Ovary (tissue), 7 donors: ENCODE measurements at regions not wholly inside any gene's neighbourhood (a gene's known extent, or its start where the extent isn't known, plus 50 kb on each side); places are given as distances from the start of the nearest gene placed in this dataset.
"Not testable (repeated sequence)": the region's sequence is repeated elsewhere in the genome, so short reads cannot be mapped to it uniquely, and the experiment has no call there.

ENCODE experiments used
- DNase-seq, 5 donors: peaks; one replicate each; pipeline ENCODE4 v3.0.0-alpha.2; 2019 to 2020
- H3K27ac ChIP-seq, 2 donors: fragments of 200-600 bp; one replicate each; pipeline versions ENCODE4 v1.5.1 to v1.8.0; 2019 to 2022
- H3K27me3 ChIP-seq: fragments of 200-600 bp; one replicate; pipeline ENCODE4 v1.8.0; 2022
- H3K36me3 ChIP-seq: fragments of 200-600 bp; sonication (generic); one replicate; pipeline ENCODE4 v1.5.1; 2019
- H3K4me1 ChIP-seq: one replicate; pipeline ENCODE4 v1.8.1; 2013; ENCODE audit warnings: mild to moderate bottlenecking, moderate library complexity; ENCODE audit not compliant: insufficient read depth
- H3K4me3 ChIP-seq: fragments of 200-600 bp; sonication (generic); one replicate; pipeline ENCODE4 v1.5.1; 2017
- H3K9me3 ChIP-seq, 2 donors: fragments of 200-600 bp in 1 of 2; sonication (generic) in 1 of 2; one replicate each; pipeline versions ENCODE4 v1.5.1 to v1.8.1; 2013 to 2019; ENCODE audit warnings: mild to moderate bottlenecking in 1 of 2, moderate library complexity in 1 of 2
- EP300 ChIP-seq: sonication (generic); formaldehyde crosslinking; IDR thresholded peaks from one replicate; pipeline ENCODE4 v1.6.1; 2017; ENCODE audit warnings: antibody characterized with exemption
- POLR2A ChIP-seq: fragments of 450-650 bp; IDR thresholded peaks from one replicate; pipeline ENCODE4 v1.6.1; 2017; ENCODE audit warnings: antibody characterized with exemption, mild to moderate bottlenecking, moderate library complexity
- WGBS, 3 donors: extraction: QIAGEN DNeasy Blood & Tissue Kit in 1 of 3; methylation state at CpG; one replicate each; pipeline versions ENCODE4 v1.1.5 to v1.1.7; 2013 to 2017; 5-methylcytosine and 5-hydroxymethylcytosine counted together
- intact Hi-C, 4 donors: fragments of 100-400 bp; cut with DNase I; formaldehyde crosslinking; loops; one replicate each; pipeline versions ENCODE4 v1.11.0 to v1.15.1; 2022 to 2023
- TF ChIP-seq, protein P1 (sequence below), 3 donors: fragments of 450-650 bp in 2 of 3; fragments of 200-600 bp in 1 of 3; IDR thresholded peaks; one replicate each; pipeline versions ENCODE4 v1.5.1 to v1.8.0; 2016 to 2022; ENCODE audit warnings: antibody characterized with exemption in 3 of 3, mild to moderate bottlenecking in 1 of 3
- donor health status: DM: no; HTN: no; CAD: no; lungs with moderate emphysema.
- donor health status: DM: no; HTN: no; CAD: no.
- donor health status: Bipolar disorder and iron deficiency.
- donor health status: DM: no; HTN: no; CAD: no.
- donor health status: DM: yes; HTN: yes; CAD: no.

DNA sequence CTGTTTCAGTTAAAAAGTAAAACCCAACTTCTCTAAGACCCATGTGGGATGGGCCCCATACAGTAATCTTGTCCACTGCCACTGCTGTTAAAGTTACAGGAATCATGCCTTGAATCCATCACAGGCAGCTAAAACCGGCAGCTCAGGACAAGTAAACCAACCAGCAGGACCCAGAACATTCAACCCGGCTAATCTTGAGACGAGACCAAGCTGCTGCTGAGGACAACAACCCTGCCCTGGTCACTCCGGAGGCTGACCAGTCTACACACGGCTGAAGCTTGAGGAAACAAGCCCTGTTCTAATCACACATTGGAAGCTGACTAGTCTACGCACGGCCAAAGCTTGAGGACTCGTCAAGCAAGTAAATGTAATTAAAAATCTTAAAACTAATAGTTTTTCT is 105.2 kb upstream of the ZNF492 start:
- no peaks in the 10 kb centered on the region for H3K9me3 ChIP-seq
- H3K4me3 ChIP-seq = no peak overlapping the region
- intact Hi-C loops = no loop called here
- H3K27me3 ChIP-seq = no peaks in the 10 kb centered on the region
- TF ChIP-seq, protein P1, sequence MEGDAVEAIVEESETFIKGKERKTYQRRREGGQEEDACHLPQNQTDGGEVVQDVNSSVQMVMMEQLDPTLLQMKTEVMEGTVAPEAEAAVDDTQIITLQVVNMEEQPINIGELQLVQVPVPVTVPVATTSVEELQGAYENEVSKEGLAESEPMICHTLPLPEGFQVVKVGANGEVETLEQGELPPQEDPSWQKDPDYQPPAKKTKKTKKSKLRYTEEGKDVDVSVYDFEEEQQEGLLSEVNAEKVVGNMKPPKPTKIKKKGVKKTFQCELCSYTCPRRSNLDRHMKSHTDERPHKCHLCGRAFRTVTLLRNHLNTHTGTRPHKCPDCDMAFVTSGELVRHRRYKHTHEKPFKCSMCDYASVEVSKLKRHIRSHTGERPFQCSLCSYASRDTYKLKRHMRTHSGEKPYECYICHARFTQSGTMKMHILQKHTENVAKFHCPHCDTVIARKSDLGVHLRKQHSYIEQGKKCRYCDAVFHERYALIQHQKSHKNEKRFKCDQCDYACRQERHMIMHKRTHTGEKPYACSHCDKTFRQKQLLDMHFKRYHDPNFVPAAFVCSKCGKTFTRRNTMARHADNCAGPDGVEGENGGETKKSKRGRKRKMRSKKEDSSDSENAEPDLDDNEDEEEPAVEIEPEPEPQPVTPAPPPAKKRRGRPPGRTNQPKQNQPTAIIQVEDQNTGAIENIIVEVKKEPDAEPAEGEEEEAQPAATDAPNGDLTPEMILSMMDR (IDR thresholded peaks at IDR 0.05) = no peak
- H3K27ac ChIP-seq = peak overlapping the region; percentile 79 to 94
- DNase-seq = peak; percentile 44 to 58 (median 55)
- peaks cover 2% of the 10 kb centered on the region for H3K4me1 ChIP-seq
- no peaks in the 10 kb centered on the region for H3K36me3 ChIP-seq
- 15 to 35% (median 21%) methylated on average over 8 of the region's 8 CpGs for WGBS, 3 donors

DNA sequence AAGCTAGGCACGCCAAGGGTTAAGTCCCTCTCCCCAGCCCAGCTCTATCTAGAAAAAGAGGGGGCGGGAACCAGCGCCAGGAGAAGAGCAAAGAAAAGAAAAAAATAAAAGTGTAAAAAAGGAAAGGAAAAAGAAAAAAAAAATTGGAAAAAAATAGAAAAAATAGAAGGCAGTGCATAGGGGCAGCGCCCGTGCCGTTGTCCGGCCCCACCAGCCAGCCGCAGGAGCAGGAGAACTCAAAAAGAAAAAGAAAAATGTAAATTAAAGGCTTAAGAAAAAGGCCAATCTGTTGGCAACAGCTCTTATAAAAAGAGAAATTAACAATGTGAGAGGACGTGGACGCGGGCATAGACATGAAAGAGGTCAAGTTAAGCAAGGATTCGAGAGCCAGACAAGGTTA is 105.4 kb upstream of the ZNF98 start:
- Histone ChIP-seq H3K4me3 (no peak overlapping the region), H3K4me1 (peaks cover 2% of the 10 kb centered on the region), H3K9me3 (no peaks in the 10 kb centered on the region), H3K27ac (peak overlapping the region; percentile 59 to 94), H3K27me3 (no peaks in the 10 kb centered on the region), H3K36me3 (no peaks in the 10 kb centered on the region)
- intact Hi-C loops = no loop called here
- DNase-seq = peak in 3 of 5 donors; percentile 39 to 49 (median 47)
- TF ChIP-seq, protein P1 (IDR thresholded peaks at IDR 0.05) = no peak
- TF ChIP-seq POLR2A = no peak
- no peak for TF ChIP-seq EP300
- 7 to 18% (median 11%) methylated on average over 12 of the region's 12 CpGs for WGBS, 3 donors

DNA sequence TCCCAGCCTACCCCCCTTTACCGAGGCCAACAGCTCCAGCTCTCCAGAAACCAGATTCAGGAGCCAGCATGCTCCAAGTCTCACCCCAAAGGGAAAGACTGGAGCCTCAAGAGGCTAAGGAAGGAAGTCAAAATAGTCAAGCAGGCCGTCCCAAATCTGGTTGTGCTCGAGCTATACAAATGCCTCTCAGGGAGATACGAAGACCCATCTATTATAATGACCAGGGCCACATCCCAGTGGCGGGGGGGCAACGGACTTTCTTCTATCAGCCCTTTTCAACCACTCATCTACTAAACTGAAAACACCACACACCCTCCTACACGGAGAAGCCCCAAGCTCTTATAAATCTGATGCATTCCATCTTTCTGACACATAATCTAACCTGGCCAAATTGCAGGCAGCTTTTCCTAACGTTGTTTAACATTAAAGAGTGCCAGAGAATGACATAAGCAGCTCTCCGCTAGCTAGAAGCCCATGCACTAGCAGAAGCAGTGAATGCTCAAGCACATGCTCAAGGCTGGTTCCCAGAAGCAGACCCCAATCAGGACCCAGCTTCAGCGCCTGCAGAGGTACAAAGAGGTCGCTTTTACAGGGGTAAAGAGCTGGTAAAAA is 104.6 kb upstream of the ZNF98 start:
- peak overlapping the region; percentile 25 for H3K4me3 ChIP-seq
- H3K27me3 ChIP-seq = no peaks in the 10 kb centered on the region
- DNase-seq = peak; percentile 37 to 52 (median 47)
- TF ChIP-seq POLR2A (peak; percentile 11), EP300 (no peak)
- H3K36me3 ChIP-seq = no peaks in the 10 kb centered on the region
- H3K4me1 ChIP-seq = peaks cover 2% of the 10 kb centered on the region
- H3K9me3 ChIP-seq = no peaks in the 10 kb centered on the region
- WGBS, 3 donors = 4 to 13% (median 7%) methylated on average over 11 of the region's 11 CpGs
- H3K27ac ChIP-seq = peak overlapping the region; percentile 59 to 94
- intact Hi-C loops = no loop called here

DNA sequence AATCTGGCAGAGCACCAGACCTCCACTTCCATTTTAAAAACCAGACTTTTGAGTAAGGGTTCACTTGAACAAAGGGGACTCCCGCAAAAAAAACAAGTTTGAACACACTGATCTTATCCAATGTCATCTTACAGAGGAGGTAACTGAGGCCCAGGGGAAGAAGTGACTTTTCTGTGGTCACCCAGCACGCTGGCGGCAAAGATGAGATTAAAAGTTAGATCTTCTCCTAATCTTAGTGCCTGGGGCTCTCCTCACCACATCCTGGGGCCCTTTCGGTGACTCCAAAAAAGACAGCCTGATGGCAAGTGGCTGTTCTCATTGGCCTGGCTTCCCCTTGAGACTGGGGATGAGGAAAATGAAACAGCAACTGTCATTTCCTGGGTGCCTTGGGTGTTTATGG is 101.8 kb upstream of the ZNF98 start:
- Histone ChIP-seq H3K27ac (no peak overlapping the region), H3K27me3 (no peaks in the 10 kb centered on the region), H3K36me3 (no peaks in the 10 kb centered on the region), H3K4me1 (peaks cover 2% of the 10 kb centered on the region), H3K4me3 (no peak overlapping the region), H3K9me3 (peaks cover 0 to 7% of the 10 kb centered on the region in 2 donors)
- 75 to 99% (median 88%) methylated on average over 4 of the region's 4 CpGs for WGBS, 3 donors
- DNase-seq = no peak
- TF ChIP-seq, protein P1 (IDR thresholded peaks at IDR 0.05) = no peak
- TF ChIP-seq POLR2A = no peak
- TF ChIP-seq EP300 = no peak
- intact Hi-C loops = no loop called here

DNA sequence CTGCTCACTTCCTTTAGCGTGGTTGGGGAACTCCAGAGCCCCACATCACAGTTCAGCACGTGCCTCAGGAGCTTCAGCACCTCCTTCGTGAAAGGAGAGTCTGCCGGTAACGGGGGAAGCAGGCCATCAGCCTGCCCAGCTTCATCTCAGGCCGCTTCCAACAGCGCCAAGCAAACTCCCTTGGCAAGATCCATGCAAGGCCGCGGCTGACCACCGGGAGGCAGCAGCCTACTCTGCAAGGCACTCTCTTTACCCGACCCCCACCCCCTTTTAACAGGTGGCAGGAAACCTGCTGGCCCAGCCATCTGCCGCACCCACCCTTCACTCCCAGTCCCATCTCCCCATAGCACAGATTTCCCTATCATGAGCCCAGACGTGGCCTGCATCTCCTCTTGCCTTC is 97.4 kb upstream of the ZNF98 start:
- H3K9me3 ChIP-seq = peaks cover 3 to 16% of the 10 kb centered on the region in 2 donors
- WGBS, 3 donors = 22 to 39% (median 33%) methylated on average over 13 of the region's 13 CpGs

More for the DNA sequence above, 97.4 kb upstream of the ZNF98 start:
- H3K36me3 ChIP-seq, H3K4me1 ChIP-seq, DNase-seq, H3K4me3 ChIP-seq, H3K27me3 ChIP-seq, intact Hi-C loops, H3K27ac ChIP-seq: not testable (repeated sequence)
